GM23248 (cell line): ENCODE measurements at regions not wholly inside any gene's neighbourhood (a gene's known extent, or its start where the extent isn't known, plus 50 kb on each side); places are given as distances from the start of the nearest gene placed in this dataset.

Experiments used
- EZH2 ChIP-seq: fragments of 200-600 bp; sonication (generic); IDR thresholded peaks from 2 replicates; pipeline ENCODE4 v1.6.1; 2018; ENCODE audit warnings: antibody characterized with exemption, mild to moderate bottlenecking; ENCODE audit not compliant: insufficient read depth, poor library complexity, severe bottlenecking
- EZH2phosphoT487 ChIP-seq: fragments of 200-600 bp; sonication (generic); IDR thresholded peaks from 2 replicates; pipeline ENCODE4 v1.6.1; 2018; ENCODE audit warnings: antibody characterized with exemption, moderate library complexity, mild to moderate bottlenecking, low read depth; ENCODE audit not compliant: insufficient read depth

DNA sequence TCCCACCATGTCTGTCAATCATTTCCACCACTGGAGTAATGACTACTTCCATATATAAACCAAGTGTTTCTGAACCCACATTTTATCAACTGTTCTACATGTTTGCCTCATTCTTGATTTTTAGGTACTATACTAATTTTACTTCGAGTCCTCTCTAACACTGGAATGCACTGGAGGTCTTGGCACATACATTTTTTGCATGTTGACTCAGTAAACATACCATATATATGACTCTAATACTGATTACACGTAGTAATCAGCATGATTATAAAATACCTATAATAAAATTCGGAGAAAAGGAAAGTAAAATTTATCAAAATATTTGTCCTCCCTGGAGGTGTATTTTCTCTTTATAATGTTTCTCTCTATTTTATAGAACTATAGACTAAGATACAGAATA, 621.7 kb upstream of the NUDT12 start:
- no peak for TF ChIP-seq EZH2
- TF ChIP-seq EZH2phosphoT487: no peak
